Glutamatergic neuron (in vitro differentiated cells): ENCODE measurements at regions not wholly inside any gene's neighbourhood (a gene's known extent, or its start where the extent isn't known, plus 50 kb on each side); places are given as distances from the start of the nearest gene placed in this dataset.

Experiments
- DNase-seq: peaks from one replicate; pipeline ENCODE4 v3.0.0; 2022
- H3K27ac Mint-ChIP-seq: one replicate; pipeline ENCODE4 v1.8.0; 2020; ENCODE audit warnings: mild to moderate bottlenecking, mixed read lengths, inconsistent platforms; ENCODE audit not compliant: unreplicated experiment
- H3K27me3 Mint-ChIP-seq: one replicate; pipeline ENCODE4 v1.8.0; 2020; ENCODE audit warnings: mild to moderate bottlenecking, moderate library complexity, mixed read lengths, inconsistent platforms; ENCODE audit not compliant: unreplicated experiment
- H3K36me3 Mint-ChIP-seq: one replicate; pipeline ENCODE4 v1.8.0; 2020; ENCODE audit warnings: mild to moderate bottlenecking, mixed read lengths, inconsistent platforms; ENCODE audit not compliant: unreplicated experiment
- H3K4me1 Mint-ChIP-seq: one replicate; pipeline ENCODE4 v1.8.0; 2020; ENCODE audit warnings: mild to moderate bottlenecking, low read depth, mixed read lengths, inconsistent platforms; ENCODE audit not compliant: unreplicated experiment
- H3K4me3 Mint-ChIP-seq: one replicate; pipeline ENCODE4 v1.8.0; 2020; ENCODE audit warnings: mild to moderate bottlenecking, mixed read lengths, inconsistent platforms; ENCODE audit not compliant: unreplicated experiment
- H3K9me3 Mint-ChIP-seq: one replicate; pipeline ENCODE4 v1.8.0; 2020; ENCODE audit warnings: mild to moderate bottlenecking, moderate library complexity, mixed read lengths, inconsistent platforms; ENCODE audit not compliant: unreplicated experiment
- CTCF ChIP-seq: fragments of 200-600 bp; sonication (generic); IDR thresholded peaks from one replicate; pipeline ENCODE4 v1.5.0; 2021; ENCODE audit not compliant: partially characterized antibody, unreplicated experiment

DNA sequence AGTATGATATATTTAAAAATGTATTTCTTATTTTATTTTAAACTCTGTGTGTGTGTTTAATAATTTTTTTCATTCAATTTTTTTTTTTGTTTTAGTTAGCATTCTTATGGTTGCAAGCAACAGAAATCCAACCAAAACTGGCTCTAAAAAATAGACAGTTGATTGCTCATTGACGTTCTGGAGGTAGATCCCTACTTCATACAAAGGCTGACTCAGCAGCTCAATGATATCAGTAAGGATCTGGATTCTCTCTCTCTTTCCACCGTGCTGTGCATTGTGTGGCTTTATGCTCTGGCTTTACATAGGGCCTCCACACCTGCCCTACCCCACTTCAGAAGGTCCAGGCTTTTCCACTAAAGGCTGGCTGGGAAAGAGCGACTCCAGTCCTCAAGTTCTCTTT lies 117.8 kb downstream of the UCHL1 start:
- Mint-ChIP-seq H3K4me3 (no peak overlapping the region), H3K27me3 (peaks cover 6% of the 10 kb centered on the region), H3K4me1 (no peaks in the 10 kb centered on the region), H3K36me3 (peaks cover 6% of the 10 kb centered on the region), H3K9me3 (no peaks in the 10 kb centered on the region), H3K27ac (no peak overlapping the region)
- TF ChIP-seq CTCF: no peak
- DNase-seq: no peak

GRCh38 chr4:41375561-41375960 lies 118.8 kb downstream of the UCHL1 start:
- Mint-ChIP-seq H3K4me1 (no peaks in the 10 kb centered on the region), H3K4me3 (no peak overlapping the region), H3K27ac (no peak overlapping the region), H3K27me3 (peaks cover 6% of the 10 kb centered on the region), H3K36me3 (peaks cover 6% of the 10 kb centered on the region), H3K9me3 (no peaks in the 10 kb centered on the region)
- no peak for TF ChIP-seq CTCF
- DNase-seq: no peak

DNA sequence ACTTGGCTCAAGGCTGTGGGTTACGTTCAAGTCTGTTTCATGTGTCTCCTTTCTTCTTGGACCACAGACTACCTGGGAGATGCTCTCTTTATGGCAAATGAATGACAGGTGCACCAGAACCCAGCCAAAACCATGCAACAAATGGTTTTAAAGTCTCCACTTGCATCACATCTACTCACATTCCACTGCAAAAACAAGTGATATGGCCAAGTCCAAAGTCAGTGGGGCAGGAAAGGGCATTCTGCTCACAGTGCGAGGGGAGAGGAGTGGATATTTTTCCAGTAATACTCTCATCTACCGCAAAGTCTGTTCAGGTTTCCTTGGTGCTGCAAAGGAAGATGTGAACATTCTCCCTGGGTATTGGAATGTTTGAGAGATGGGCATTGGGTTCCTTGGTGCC lies 120.5 kb downstream of the UCHL1 start:
- no peak for DNase-seq

DNA sequence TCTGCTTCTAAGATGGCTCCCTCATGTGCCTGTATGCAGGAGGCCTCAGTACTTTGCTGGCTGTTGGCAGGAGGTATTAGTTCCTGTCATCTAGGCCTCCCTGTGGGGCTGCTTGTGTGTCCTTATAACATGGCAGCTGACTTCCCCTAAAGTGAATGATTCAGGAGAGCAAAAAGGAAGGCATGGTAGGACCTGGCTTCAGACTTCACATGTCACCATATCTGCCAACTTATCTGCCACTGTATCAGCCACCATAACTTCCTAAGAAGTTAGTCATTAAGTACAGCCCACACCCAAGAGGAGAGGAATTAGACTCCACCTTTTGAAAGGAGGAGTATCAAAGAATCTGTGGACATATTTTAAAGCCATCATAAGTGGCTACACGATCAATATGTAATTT lies 122.5 kb downstream of the UCHL1 start:
- Mint-ChIP-seq H3K4me3 (no peak overlapping the region), H3K4me1 (no peaks in the 10 kb centered on the region), H3K9me3 (no peaks in the 10 kb centered on the region), H3K27ac (no peak overlapping the region), H3K27me3 (no peaks in the 10 kb centered on the region), H3K36me3 (no peaks in the 10 kb centered on the region)
- no peak for DNase-seq
- no peak for TF ChIP-seq CTCF

More for the DNA sequence above, 120.5 kb downstream of the UCHL1 start:
- Mint-ChIP-seq H3K9me3 (no peaks in the 10 kb centered on the region), H3K36me3 (peaks cover 6% of the 10 kb centered on the region), H3K4me3 (no peak overlapping the region), H3K27me3 (peaks cover 2% of the 10 kb centered on the region), H3K4me1 (no peaks in the 10 kb centered on the region), H3K27ac (no peak overlapping the region)
- no peak for TF ChIP-seq CTCF

GRCh38 chr4:41380511-41381157 lies 123.9 kb downstream of the UCHL1 start:
- H3K9me3 Mint-ChIP-seq: no peaks in the 10 kb centered on the region
- H3K27me3 Mint-ChIP-seq: no peaks in the 10 kb centered on the region
- H3K4me1 Mint-ChIP-seq: no peaks in the 10 kb centered on the region
- no peak for TF ChIP-seq CTCF
- DNase-seq: no peak
- H3K27ac Mint-ChIP-seq: no peak overlapping the region
- H3K4me3 Mint-ChIP-seq: no peak overlapping the region
- no peaks in the 10 kb centered on the region for H3K36me3 Mint-ChIP-seq
